Uterus (tissue), 3 donors: ENCODE measurements at regions not wholly inside any gene's neighbourhood (a gene's known extent, or its start where the extent isn't known, plus 50 kb on each side); places are given as distances from the start of the nearest gene placed in this dataset.

Source experiments
- DNase-seq, 2 donors: peaks; one replicate each; pipeline ENCODE4 v3.0.0-alpha.2; 2019 to 2020
- H3K27ac ChIP-seq, 2 donors: fragments of 200-600 bp; sonication (generic); 1 replicate in 1 of 2; 2 replicates in 1 of 2; pipeline ENCODE4 v1.5.1; 2016 to 2018
- H3K27me3 ChIP-seq, 2 donors: fragments of 200-600 bp; sonication (generic); one replicate each; pipeline ENCODE4 v1.5.1; 2018 to 2019; ENCODE audit warnings: control low read depth in 1 of 2
- H3K36me3 ChIP-seq, 2 donors: fragments of 200-600 bp; sonication (generic); one replicate each; pipeline ENCODE4 v1.5.1; 2019; ENCODE audit warnings: control low read depth in 1 of 2
- H3K4me1 ChIP-seq, 2 donors: fragments of 200-600 bp; sonication (generic); one replicate each; pipeline ENCODE4 v1.5.1; 2018 to 2019; ENCODE audit warnings: control low read depth in 1 of 2
- H3K4me3 ChIP-seq, 2 donors: fragments of 200-600 bp; sonication (generic); 1 replicate in 1 of 2; 2 replicates in 1 of 2; pipeline ENCODE4 v1.5.1; 2018 to 2019; ENCODE audit warnings: mild to moderate bottlenecking in 1 of 2
- H3K9me3 ChIP-seq, 2 donors: fragments of 200-600 bp; sonication (generic); one replicate each; pipeline ENCODE4 v1.5.1; 2019; ENCODE audit warnings: control low read depth in 1 of 2
- POLR2A ChIP-seq, 2 donors: fragments of 450-650 bp; IDR thresholded peaks; one replicate each; pipeline ENCODE4 v1.6.1; 2016; ENCODE audit warnings: antibody characterized with exemption in 2 of 2, mild to moderate bottlenecking in 1 of 2, moderate library complexity in 1 of 2
- intact Hi-C: fragments of 100-400 bp; cut with DNase I; formaldehyde crosslinking; loops from one replicate; pipeline ENCODE4 v1.15.1; 2023; ENCODE audit warnings: low total_unique reads
- TF ChIP-seq, protein P1 (sequence below), 4 experiments: fragments of 200-600 bp in 2 of 4; fragments of 450-650 bp in 2 of 4; sonication (generic) in 2 of 4; IDR thresholded peaks; one replicate each; pipeline ENCODE4 v1.5.1; 2016 to 2019; ENCODE audit warnings: antibody characterized with exemption in 4 of 4, mild to moderate bottlenecking in 2 of 4, moderate library complexity in 1 of 4
- donor health status: DM: yes; HTN: yes; CAD: no.

DNA sequence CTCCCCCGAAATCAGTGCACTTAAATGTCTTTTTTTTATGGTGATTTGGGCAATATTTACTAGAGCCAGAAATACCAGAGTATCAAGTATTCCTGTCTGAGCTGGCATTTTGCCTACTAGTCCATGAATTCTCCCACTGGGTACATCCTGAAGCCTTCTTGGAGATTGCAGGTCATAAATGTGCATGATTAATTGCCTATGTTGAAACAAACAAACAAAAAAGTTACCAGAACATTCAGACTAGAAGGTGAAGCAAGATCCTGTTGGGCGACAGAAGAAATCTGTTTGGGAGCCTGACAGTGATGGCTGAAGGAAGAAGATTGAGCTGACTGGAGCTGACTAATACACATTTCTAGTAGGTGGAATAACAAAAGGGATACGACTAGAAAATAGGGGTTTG is 127.4 kb upstream of the NRIP1 start:
- H3K4me1 ChIP-seq, result no peaks in the 10 kb centered on the region
- H3K27me3 ChIP-seq, result no peaks in the 10 kb centered on the region
- no peak for TF ChIP-seq POLR2A (IDR thresholded peaks at IDR 0.05)
- TF ChIP-seq, protein P1, sequence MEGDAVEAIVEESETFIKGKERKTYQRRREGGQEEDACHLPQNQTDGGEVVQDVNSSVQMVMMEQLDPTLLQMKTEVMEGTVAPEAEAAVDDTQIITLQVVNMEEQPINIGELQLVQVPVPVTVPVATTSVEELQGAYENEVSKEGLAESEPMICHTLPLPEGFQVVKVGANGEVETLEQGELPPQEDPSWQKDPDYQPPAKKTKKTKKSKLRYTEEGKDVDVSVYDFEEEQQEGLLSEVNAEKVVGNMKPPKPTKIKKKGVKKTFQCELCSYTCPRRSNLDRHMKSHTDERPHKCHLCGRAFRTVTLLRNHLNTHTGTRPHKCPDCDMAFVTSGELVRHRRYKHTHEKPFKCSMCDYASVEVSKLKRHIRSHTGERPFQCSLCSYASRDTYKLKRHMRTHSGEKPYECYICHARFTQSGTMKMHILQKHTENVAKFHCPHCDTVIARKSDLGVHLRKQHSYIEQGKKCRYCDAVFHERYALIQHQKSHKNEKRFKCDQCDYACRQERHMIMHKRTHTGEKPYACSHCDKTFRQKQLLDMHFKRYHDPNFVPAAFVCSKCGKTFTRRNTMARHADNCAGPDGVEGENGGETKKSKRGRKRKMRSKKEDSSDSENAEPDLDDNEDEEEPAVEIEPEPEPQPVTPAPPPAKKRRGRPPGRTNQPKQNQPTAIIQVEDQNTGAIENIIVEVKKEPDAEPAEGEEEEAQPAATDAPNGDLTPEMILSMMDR (IDR thresholded peaks at IDR 0.05), result no peak
- no peaks in the 10 kb centered on the region for H3K36me3 ChIP-seq
- intact Hi-C loops, result no loop called here
- DNase-seq, result peak in 1 of 2 donors; percentile 23
- H3K9me3 ChIP-seq, result no peaks in the 10 kb centered on the region
- H3K4me3 ChIP-seq, result no peak overlapping the region
- H3K27ac ChIP-seq, result no peak overlapping the region

DNA sequence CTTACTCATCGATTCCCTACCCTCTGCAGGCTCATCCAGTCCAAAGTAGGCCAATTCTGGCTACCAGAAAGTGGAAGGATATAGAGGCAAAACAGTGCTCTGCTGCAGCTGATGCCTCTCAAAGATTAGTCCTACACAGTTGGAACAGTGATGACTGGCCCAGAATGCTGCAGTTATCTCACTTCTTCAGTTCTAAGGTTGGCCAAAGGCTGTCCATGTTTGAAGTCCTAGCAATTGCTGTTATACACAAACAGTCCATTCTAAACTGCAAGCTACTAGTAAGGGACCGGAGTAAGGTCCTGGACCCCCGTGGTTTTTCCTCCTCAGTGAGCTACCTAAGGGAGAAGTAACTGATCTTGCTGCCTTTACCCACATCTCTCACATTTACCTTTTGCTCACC is 129.1 kb upstream of the NRIP1 start:
- no peaks in the 10 kb centered on the region for H3K36me3 ChIP-seq
- no peaks in the 10 kb centered on the region for H3K9me3 ChIP-seq
- no peak for DNase-seq
- intact Hi-C loops, result no loop called here
- H3K4me1 ChIP-seq, result no peaks in the 10 kb centered on the region
- TF ChIP-seq, protein P1 (IDR thresholded peaks at IDR 0.05), result no peak
- TF ChIP-seq POLR2A (IDR thresholded peaks at IDR 0.05), result no peak
- no peak overlapping the region for H3K4me3 ChIP-seq
- no peak overlapping the region for H3K27ac ChIP-seq
- H3K27me3 ChIP-seq, result no peaks in the 10 kb centered on the region

DNA sequence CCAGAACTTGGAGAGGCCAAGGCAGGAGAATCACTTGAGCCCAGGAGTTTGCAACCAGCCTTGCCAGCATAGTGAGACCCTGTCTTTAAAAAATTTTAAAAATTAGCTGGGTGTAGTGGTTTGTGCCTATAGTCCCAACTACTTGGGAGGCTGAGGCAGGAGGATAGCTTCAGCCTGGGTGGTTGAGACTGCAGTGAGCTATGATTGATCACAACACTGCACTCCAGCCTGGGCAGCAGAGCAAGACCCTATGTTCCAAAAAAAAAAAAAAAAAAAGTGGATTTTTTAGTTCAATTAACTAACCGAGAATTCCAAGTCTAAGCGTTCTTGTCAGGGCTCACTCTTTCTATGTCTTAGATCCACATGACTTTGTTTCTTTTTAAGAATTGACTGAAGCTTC is 130.3 kb upstream of the NRIP1 start:
- Histone ChIP-seq H3K27me3 (no peaks in the 10 kb centered on the region), H3K4me3 (no peak overlapping the region), H3K36me3 (no peaks in the 10 kb centered on the region), H3K27ac (no peak overlapping the region), H3K4me1 (no peaks in the 10 kb centered on the region), H3K9me3 (no peaks in the 10 kb centered on the region)
- DNase-seq, result no peak
- intact Hi-C loops, result no loop called here
- TF ChIP-seq POLR2A (IDR thresholded peaks at IDR 0.05), result no peak
- TF ChIP-seq, protein P1 (IDR thresholded peaks at IDR 0.05), result no peak

DNA sequence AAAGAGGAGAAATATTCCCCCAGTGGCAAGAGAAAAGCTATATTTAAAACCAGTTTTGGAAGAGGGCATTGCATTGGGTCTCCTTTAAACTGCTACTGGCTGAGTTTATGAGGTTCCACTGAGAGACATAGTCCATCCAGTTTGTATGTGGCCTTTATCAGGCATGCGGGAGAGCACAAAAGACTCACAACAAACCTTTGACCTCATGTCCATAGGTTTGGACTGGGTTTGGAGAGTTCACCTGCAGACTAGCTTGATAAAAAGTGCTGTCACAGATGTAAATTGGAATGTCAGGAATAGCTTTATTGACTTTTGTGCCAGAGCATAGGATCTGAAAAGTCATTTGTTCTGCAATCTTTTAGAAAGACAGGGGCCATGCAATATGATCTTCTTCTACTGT is 131.0 kb upstream of the NRIP1 start:
- DNase-seq, result no peak
- H3K4me1 ChIP-seq, result no peaks in the 10 kb centered on the region
- H3K4me3 ChIP-seq, result no peak overlapping the region
- intact Hi-C loops, result no loop called here
- H3K27me3 ChIP-seq, result no peaks in the 10 kb centered on the region
- H3K36me3 ChIP-seq, result no peaks in the 10 kb centered on the region
- no peaks in the 10 kb centered on the region for H3K9me3 ChIP-seq
- H3K27ac ChIP-seq, result no peak overlapping the region
- no peak for TF ChIP-seq POLR2A (IDR thresholded peaks at IDR 0.05)
- TF ChIP-seq, protein P1 (IDR thresholded peaks at IDR 0.05), result no peak

DNA sequence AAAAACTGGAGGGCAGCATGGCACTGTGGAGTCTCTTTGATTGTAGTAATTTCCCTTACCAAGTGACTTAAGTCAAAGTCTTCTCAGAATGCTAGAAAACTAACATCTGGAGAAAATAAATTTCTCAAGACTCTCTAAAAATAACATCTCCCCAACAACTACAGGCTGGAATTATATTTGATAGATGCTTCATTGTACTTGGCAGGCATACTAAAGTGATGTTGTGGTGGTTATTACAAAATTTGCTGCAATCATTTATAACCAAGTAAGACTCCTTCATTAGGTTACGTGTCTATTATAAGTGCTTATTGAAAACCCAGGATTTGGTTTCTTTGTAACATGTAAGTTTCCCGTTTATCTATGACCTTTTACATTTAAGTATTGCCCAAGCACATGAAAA is 132.9 kb upstream of the NRIP1 start:
- no peaks in the 10 kb centered on the region for H3K36me3 ChIP-seq
- intact Hi-C loops, result no loop called here
- TF ChIP-seq POLR2A (IDR thresholded peaks at IDR 0.05), result no peak
- TF ChIP-seq, protein P1 (IDR thresholded peaks at IDR 0.05), result no peak
- no peaks in the 10 kb centered on the region for H3K27me3 ChIP-seq
- H3K4me3 ChIP-seq, result no peak overlapping the region
- H3K9me3 ChIP-seq, result no peaks in the 10 kb centered on the region
- DNase-seq, result no peak
- no peaks in the 10 kb centered on the region for H3K4me1 ChIP-seq
- no peak overlapping the region for H3K27ac ChIP-seq
